Neutrophil (primary cell): ENCODE measurements at regions not wholly inside any gene's neighbourhood (a gene's known extent, or its start where the extent isn't known, plus 50 kb on each side); places are given as distances from the start of the nearest gene placed in this dataset.

Experiments
- H3K27ac ChIP-seq: fragments of 200-600 bp; sonication (generic); 2 replicates; pipeline ENCODE4 v1.5.1; 2016; ENCODE audit warnings: mild to moderate bottlenecking, moderate library complexity
- H3K27me3 ChIP-seq: fragments of 200-600 bp; sonication (generic); 2 replicates; pipeline ENCODE4 v1.6.0; 2016; ENCODE audit warnings: mild to moderate bottlenecking
- H3K36me3 ChIP-seq: fragments of 200-600 bp; sonication (generic); 2 replicates; pipeline ENCODE4 v1.5.1; 2017
- H3K4me1 ChIP-seq, 2 experiments: fragments of 200-600 bp in 1 of 2; sonication (generic) in 1 of 2; 1 replicate in 1 of 2; 2 replicates in 1 of 2; pipeline versions ENCODE4 v1.5.1 to v1.6.1; 2013 to 2016; ENCODE audit warnings: low read depth in 1 of 2, low read length in 1 of 2, mild to moderate bottlenecking in 1 of 2, moderate library complexity in 1 of 2; ENCODE audit not compliant: control insufficient read depth in 1 of 2, insufficient read depth in 1 of 2
- H3K4me3 ChIP-seq, 2 experiments: fragments of 200-600 bp in 1 of 2; sonication (generic) in 1 of 2; 1 replicate in 1 of 2; 2 replicates in 1 of 2; pipeline ENCODE4 v1.5.1; 2013 to 2016; ENCODE audit warnings: low read depth in 1 of 2, low read length in 1 of 2, mild to moderate bottlenecking in 1 of 2, moderate library complexity in 1 of 2
- H3K9me3 ChIP-seq: fragments of 200-600 bp; sonication (generic); 2 replicates; pipeline ENCODE4 v1.5.1; 2016
- TF ChIP-seq, protein P1 (sequence below): fragments of 200-600 bp; sonication (generic); IDR thresholded peaks from 2 replicates; pipeline ENCODE4 v1.5.1; 2016; ENCODE audit warnings: antibody characterized with exemption

GRCh38 chr13:30840515-30840914 is 65.6 kb upstream of the MEDAG start:
- TF ChIP-seq, protein P1, sequence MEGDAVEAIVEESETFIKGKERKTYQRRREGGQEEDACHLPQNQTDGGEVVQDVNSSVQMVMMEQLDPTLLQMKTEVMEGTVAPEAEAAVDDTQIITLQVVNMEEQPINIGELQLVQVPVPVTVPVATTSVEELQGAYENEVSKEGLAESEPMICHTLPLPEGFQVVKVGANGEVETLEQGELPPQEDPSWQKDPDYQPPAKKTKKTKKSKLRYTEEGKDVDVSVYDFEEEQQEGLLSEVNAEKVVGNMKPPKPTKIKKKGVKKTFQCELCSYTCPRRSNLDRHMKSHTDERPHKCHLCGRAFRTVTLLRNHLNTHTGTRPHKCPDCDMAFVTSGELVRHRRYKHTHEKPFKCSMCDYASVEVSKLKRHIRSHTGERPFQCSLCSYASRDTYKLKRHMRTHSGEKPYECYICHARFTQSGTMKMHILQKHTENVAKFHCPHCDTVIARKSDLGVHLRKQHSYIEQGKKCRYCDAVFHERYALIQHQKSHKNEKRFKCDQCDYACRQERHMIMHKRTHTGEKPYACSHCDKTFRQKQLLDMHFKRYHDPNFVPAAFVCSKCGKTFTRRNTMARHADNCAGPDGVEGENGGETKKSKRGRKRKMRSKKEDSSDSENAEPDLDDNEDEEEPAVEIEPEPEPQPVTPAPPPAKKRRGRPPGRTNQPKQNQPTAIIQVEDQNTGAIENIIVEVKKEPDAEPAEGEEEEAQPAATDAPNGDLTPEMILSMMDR, result no peak
- H3K36me3 ChIP-seq, result no peaks in the 10 kb centered on the region
- peaks cover 0 to 12% of the 10 kb centered on the region in 2 experiments for H3K4me1 ChIP-seq
- peaks cover 6% of the 10 kb centered on the region for H3K27me3 ChIP-seq
- no peaks in the 10 kb centered on the region for H3K9me3 ChIP-seq
- no peak overlapping the region for H3K4me3 ChIP-seq
- H3K27ac ChIP-seq, result no peak overlapping the region

DNA sequence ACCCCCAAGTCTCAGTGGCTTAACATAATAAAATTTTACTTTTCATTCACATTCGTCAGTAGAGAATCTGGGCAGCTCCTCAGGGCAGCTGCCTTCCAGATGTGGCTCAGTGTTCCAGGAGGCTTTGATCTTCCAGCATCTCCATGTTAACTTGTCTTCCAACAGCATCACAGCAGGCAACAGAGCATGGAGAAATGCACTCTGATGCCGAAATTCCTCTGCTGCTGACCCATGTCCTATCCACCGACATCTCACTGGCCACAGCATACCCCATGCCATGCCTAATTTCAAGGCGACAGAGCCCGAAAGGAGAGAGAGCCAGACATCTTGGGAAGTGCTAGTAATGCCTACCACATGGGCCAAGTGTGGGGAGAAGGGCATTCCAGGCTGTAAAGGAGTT is 64.9 kb upstream of the MEDAG start:
- H3K27ac ChIP-seq, result no peak overlapping the region
- H3K9me3 ChIP-seq, result no peaks in the 10 kb centered on the region
- no peak overlapping the region for H3K4me3 ChIP-seq
- peaks cover 4% of the 10 kb centered on the region for H3K27me3 ChIP-seq
- TF ChIP-seq, protein P1, result no peak
- H3K4me1 ChIP-seq, result peaks cover 0 to 19% of the 10 kb centered on the region in 2 experiments
- no peaks in the 10 kb centered on the region for H3K36me3 ChIP-seq

GRCh38 chr13:30843548-30843947 is 62.5 kb upstream of the MEDAG start:
- TF ChIP-seq, protein P1, result no peak
- Histone ChIP-seq H3K4me1 (peaks cover 0 to 26% of the 10 kb centered on the region in 2 experiments), H3K27me3 (peaks cover 3% of the 10 kb centered on the region), H3K9me3 (no peaks in the 10 kb centered on the region), H3K36me3 (no peaks in the 10 kb centered on the region), H3K27ac (no peak overlapping the region), H3K4me3 (no peak overlapping the region)

DNA sequence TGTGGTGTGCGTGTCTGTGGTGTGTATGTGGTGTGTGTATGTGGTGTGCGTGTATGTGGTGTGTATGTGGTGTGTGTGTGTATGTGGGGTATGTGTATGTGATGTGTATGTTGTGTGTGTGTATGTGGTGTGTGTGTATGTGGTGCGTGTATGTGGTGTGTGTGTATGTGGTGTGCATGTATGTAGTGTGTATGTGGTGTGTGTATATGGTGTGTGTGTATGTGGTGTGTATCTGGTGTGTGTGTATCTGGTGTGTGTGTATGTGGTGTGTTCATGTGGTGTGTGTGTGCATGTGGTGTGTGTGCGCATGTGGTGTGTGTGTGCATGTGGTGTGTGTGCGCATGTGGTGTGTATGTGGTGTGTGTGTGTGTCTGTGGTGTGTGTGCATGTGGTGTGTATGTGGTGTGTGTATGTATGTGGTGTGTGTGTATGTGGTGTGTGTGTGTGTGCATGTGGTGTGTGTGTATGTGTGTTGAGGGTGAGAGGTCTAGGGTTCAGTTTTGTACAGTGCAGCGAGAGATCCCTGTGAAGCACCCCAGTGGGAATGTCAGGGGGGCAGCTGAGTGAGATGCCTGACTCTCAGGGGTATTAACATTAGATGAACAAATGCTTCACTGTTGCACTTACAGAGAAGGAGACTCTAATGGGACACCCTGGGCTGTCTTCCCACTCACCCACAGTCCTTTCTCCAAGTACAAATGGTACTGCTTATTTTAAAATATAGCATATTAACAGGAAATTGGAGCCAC is 61.3 kb upstream of the MEDAG start:
- H3K27me3 ChIP-seq, result peaks cover 3% of the 10 kb centered on the region
- H3K36me3 ChIP-seq, result no peaks in the 10 kb centered on the region
- H3K27ac ChIP-seq, result peak overlapping the region; percentile 81
- TF ChIP-seq, protein P1, result no peak
- peaks cover 0 to 26% of the 10 kb centered on the region in 2 experiments for H3K4me1 ChIP-seq
- no peaks in the 10 kb centered on the region for H3K9me3 ChIP-seq
- peak overlapping the region in 1 of 2 experiments; percentile 4 for H3K4me3 ChIP-seq

DNA sequence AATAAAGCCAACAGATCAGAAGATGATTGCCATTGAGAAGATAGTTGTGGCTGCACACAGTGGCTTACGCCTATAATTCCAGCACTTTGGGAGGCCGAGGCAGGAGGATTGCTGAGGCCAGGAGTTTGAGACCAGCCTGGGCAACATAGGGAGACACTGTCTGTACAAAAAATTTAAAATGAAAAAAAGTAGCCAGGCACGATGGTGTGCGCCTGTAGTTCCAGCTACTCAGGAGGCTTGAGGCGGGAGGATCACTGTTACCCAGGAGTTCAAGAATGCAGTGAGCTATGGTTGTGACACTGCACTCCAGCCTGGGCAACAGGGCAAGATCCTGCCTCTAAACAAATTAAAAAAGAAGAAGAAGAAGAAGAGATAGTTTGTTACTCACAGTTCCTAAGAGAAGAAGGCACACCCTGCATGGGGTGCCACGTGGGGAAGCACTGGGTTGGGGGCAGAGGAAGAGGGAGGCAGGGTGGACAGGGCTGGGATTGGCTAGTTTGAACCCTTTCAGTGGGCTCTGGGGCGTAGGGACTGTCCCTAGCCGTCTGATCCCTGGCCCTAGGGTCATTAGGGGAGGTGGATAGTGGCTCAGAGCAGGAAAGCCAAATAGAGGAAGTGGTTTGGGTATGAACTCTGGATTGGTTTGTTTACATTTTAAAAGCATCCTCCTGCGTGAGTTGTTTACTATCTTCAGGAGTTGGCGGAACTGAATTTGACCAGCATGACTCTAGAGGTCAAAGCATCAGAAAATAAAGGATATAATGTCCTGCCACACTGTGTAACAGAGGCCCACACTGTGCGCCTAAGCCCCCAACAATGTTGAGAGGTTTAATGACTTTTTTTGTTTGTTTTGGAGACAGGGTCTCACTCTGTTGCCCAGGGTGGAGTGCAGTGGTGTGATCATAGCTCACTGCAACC is 60.5 kb upstream of the MEDAG start:
- peak overlapping the region; percentile 81 for H3K27ac ChIP-seq
- H3K9me3 ChIP-seq, result no peaks in the 10 kb centered on the region
- H3K27me3 ChIP-seq, result peaks cover 3% of the 10 kb centered on the region
- no peaks in the 10 kb centered on the region for H3K36me3 ChIP-seq
- TF ChIP-seq, protein P1, result no peak
- peaks cover 0 to 26% of the 10 kb centered on the region in 2 experiments for H3K4me1 ChIP-seq
- H3K4me3 ChIP-seq, result peak overlapping the region in 1 of 2 experiments; percentile 4
